Thyroid gland (tissue), 4 donors: ENCODE measurements at regions not wholly inside any gene's neighbourhood (a gene's known extent, or its start where the extent isn't known, plus 50 kb on each side); places are given as distances from the start of the nearest gene placed in this dataset.

ENCODE experiments used
- DNase-seq, 2 donors: peaks; one replicate each; pipeline ENCODE4 v3.0.0-alpha.2; 2019
- H3K27ac ChIP-seq, 3 donors: fragments of 200-600 bp; sonication (generic); 1 replicate in 2 of 3; 2 replicates in 1 of 3; pipeline ENCODE4 v1.5.1; 2016 to 2019; ENCODE audit warnings: mild to moderate bottlenecking in 1 of 3, moderate library complexity in 1 of 3
- H3K27me3 ChIP-seq: fragments of 200-600 bp; sonication (generic); one replicate; pipeline ENCODE4 v1.5.1; 2019
- H3K36me3 ChIP-seq, 2 donors: fragments of 200-600 bp; sonication (generic); one replicate each; pipeline ENCODE4 v1.5.1; 2016 to 2019
- H3K4me1 ChIP-seq, 2 donors: fragments of 200-600 bp; sonication (generic); one replicate each; pipeline ENCODE4 v1.5.1; 2017 to 2019
- H3K4me3 ChIP-seq, 3 donors: fragments of 200-600 bp; sonication (generic); replicated peaks in 1 of 3; 1 replicate in 2 of 3; 2 replicates in 1 of 3; pipeline ENCODE4 v1.5.1; 2016; ENCODE audit warnings: mild to moderate bottlenecking in 1 of 3
- H3K9me3 ChIP-seq: fragments of 200-600 bp; sonication (generic); one replicate; pipeline ENCODE4 v1.5.1; 2017
- POLR2A ChIP-seq, 2 donors: fragments of 450-650 bp; IDR thresholded peaks; one replicate each; pipeline ENCODE4 v1.6.1; 2017; ENCODE audit warnings: antibody characterized with exemption in 2 of 2, mild to moderate bottlenecking in 2 of 2, moderate library complexity in 1 of 2
- WGBS, 2 donors: methylation state at CpG; one replicate each; pipeline ENCODE4 v1.1.5; 2017; 5-methylcytosine and 5-hydroxymethylcytosine counted together
- intact Hi-C: fragments of 100-400 bp; cut with DNase I; formaldehyde crosslinking; loops from one replicate; pipeline ENCODE4 v1.15.1; 2023
- TF ChIP-seq, protein P1 (sequence below), 6 experiments: fragments of 200-600 bp in 3 of 6; fragments of 450-650 bp in 3 of 6; sonication (generic) in 3 of 6; IDR thresholded peaks; one replicate each; pipeline ENCODE4 v1.5.1; 2016 to 2019; ENCODE audit warnings: antibody characterized with exemption in 6 of 6, mild to moderate bottlenecking in 2 of 6, inconsistent platforms in 1 of 6, moderate library complexity in 1 of 6

DNA sequence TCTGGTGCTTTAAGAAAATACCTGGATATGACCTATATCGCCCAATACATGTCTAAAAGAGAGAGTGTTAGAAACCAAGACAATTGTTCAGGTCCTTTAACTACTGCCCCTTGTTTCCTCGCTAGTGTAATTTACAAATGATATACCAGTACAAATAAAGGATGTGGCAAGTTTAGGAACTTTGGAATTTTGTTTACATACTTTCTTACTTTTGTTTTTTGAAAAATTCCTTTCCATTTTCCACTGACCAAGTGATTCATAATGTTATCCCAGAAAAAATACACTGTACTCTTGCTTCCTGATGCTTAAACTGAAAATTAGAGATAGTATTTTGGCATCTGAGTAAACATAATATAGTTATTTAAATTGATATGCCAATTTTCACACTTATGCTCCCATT lies 96.8 kb upstream of the CSNK1A1L start:
- Histone ChIP-seq H3K4me1 (no peaks in the 10 kb centered on the region), H3K4me3 (no peak overlapping the region), H3K27me3 (no peaks in the 10 kb centered on the region), H3K9me3 (no peaks in the 10 kb centered on the region), H3K27ac (no peak overlapping the region), H3K36me3 (no peaks in the 10 kb centered on the region)
- DNase-seq, result no peak
- intact Hi-C loops, result no loop called here
- WGBS, 2 donors, result 92 to 94% methylated on average over 2 of the region's 2 CpGs
- TF ChIP-seq, protein P1, sequence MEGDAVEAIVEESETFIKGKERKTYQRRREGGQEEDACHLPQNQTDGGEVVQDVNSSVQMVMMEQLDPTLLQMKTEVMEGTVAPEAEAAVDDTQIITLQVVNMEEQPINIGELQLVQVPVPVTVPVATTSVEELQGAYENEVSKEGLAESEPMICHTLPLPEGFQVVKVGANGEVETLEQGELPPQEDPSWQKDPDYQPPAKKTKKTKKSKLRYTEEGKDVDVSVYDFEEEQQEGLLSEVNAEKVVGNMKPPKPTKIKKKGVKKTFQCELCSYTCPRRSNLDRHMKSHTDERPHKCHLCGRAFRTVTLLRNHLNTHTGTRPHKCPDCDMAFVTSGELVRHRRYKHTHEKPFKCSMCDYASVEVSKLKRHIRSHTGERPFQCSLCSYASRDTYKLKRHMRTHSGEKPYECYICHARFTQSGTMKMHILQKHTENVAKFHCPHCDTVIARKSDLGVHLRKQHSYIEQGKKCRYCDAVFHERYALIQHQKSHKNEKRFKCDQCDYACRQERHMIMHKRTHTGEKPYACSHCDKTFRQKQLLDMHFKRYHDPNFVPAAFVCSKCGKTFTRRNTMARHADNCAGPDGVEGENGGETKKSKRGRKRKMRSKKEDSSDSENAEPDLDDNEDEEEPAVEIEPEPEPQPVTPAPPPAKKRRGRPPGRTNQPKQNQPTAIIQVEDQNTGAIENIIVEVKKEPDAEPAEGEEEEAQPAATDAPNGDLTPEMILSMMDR (IDR thresholded peaks at IDR 0.05), result no peak
- TF ChIP-seq POLR2A (IDR thresholded peaks at IDR 0.05), result no peak

DNA sequence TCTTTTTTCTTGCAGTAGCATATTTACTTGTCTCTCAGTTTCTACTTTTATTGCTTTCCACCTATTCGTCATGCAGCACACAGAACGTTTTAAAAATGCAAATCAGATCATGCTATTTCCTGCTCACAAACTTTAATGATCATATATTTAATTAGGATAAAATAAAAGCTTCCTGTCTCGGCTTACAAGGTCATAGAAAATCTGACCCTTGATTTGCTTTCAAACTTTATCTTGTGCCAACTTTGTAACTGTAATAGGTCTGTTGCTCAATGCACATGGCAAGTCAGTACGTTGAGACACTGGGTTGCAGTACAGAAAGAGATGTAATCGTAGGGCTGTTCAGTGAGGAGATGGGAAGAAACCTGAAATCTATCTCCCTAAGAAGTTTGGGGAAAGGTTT lies 95.6 kb upstream of the CSNK1A1L start:
- intact Hi-C loops, result no loop called here
- H3K36me3 ChIP-seq, result no peaks in the 10 kb centered on the region
- H3K9me3 ChIP-seq, result no peaks in the 10 kb centered on the region
- H3K27me3 ChIP-seq, result no peaks in the 10 kb centered on the region
- H3K27ac ChIP-seq, result no peak overlapping the region
- H3K4me1 ChIP-seq, result no peaks in the 10 kb centered on the region
- TF ChIP-seq, protein P1 (IDR thresholded peaks at IDR 0.05), result no peak
- TF ChIP-seq POLR2A (IDR thresholded peaks at IDR 0.05), result no peak
- no peak overlapping the region for H3K4me3 ChIP-seq
- WGBS, 2 donors, result 79 to 84% methylated on average over 5 of the region's 5 CpGs
- no peak for DNase-seq

DNA sequence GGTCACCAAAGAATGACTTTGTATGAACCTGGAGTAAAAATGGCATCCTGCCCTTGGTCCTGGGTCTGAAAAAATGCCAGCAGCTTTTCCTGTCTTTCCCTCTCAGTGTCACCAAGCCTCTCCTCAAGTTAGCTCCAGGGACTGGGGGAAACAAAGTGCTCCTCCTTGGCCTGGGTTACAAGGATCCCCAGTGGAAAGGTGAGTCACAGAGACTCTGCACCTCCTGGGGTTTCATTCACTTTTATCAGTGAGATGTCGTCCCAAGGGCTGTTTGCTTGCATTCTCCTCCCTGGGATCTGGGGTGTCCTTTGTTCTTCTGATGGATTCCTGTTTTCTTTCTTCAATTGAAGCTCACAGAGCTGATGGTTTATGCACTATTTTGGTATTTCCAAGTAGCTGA lies 93.2 kb upstream of the CSNK1A1L start:
- H3K36me3 ChIP-seq, result no peaks in the 10 kb centered on the region
- DNase-seq, result no peak
- TF ChIP-seq, protein P1 (IDR thresholded peaks at IDR 0.05), result no peak
- no peak for TF ChIP-seq POLR2A (IDR thresholded peaks at IDR 0.05)
- H3K4me1 ChIP-seq, result no peaks in the 10 kb centered on the region
- H3K4me3 ChIP-seq, result no peak overlapping the region
- no peak overlapping the region for H3K27ac ChIP-seq
- 59 to 60% methylated on average over 1 of the region's 1 CpG for WGBS, 2 donors
- intact Hi-C loops, result no loop called here
- no peaks in the 10 kb centered on the region for H3K27me3 ChIP-seq
- no peaks in the 10 kb centered on the region for H3K9me3 ChIP-seq

DNA sequence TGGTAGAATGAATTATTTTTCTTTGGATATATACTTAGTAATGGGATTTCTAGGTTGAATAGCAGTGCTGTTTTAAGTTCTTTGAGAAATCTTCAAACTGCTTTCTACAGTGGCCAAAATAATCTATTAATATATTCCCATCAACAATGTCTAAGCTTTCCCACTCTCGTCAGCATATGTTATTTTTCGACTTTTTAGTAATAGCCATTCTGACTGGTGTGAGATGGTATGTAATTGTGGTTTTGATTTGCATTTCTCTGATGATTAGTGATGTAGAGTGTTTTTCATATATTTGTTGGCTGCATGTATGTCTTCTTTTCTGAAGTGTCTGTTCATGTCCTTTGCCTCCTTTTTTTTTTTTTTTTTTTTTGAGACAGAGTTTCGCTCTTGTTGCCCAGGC lies 90.2 kb upstream of the CSNK1A1L start:
- no peak for DNase-seq
- 100% methylated on average over 3 of the region's 3 CpGs for WGBS, 2 donors
- intact Hi-C loops, result no loop called here
- Histone ChIP-seq H3K9me3 (no peaks in the 10 kb centered on the region), H3K27me3 (no peaks in the 10 kb centered on the region), H3K36me3 (no peaks in the 10 kb centered on the region), H3K4me1 (no peaks in the 10 kb centered on the region), H3K4me3 (no peak overlapping the region), H3K27ac (no peak overlapping the region)
- TF ChIP-seq, protein P1 (IDR thresholded peaks at IDR 0.05), result no peak
- no peak for TF ChIP-seq POLR2A (IDR thresholded peaks at IDR 0.05)

DNA sequence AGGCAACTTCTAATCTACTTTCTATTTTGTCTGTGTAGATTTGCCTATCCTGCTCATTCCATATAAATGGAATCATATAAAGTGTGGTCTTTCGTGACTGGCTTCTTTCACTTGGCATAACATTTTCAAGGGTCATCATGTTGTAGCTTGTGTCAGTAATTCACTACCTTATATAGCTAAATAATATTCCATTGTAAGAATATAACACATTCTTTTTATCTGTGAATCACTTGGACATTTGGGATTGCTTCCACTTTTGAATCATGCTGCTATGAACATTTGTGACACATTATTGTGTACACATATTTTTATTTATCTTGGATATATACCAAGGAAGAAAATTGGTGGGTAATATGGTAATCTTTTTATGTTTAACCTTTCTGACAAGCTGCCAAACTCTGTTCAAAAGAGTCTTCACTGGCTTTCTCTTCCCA lies 89.0 kb upstream of the CSNK1A1L start:
- no peak overlapping the region for H3K4me3 ChIP-seq
- no peaks in the 10 kb centered on the region for H3K4me1 ChIP-seq
- H3K27me3 ChIP-seq, result no peaks in the 10 kb centered on the region
- no peaks in the 10 kb centered on the region for H3K9me3 ChIP-seq
- intact Hi-C loops, result no loop called here
- WGBS, 2 donors, result 73 to 78% methylated on average over 1 of the region's 1 CpG
- no peak for DNase-seq
- TF ChIP-seq POLR2A (IDR thresholded peaks at IDR 0.05), result no peak
- no peaks in the 10 kb centered on the region for H3K36me3 ChIP-seq
- no peak overlapping the region for H3K27ac ChIP-seq

DNA sequence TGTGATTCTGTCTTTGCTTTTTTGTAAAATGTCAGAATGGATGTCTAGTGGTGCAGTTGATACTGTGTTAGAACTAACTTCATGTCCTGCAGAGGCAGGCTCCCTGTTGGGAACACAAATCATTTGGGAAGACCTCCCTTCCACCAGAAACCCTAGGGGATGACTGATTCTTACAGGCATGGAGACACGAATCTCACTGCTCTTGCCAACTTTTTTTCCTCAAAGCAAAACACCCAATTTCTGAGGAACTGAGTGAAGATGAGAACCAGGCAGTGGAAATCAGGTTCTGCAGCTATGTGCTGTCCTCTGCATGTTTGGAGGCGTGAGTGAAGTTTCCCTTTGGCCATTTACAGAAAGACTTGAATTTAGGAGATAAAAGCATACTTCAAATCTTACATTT lies 87.5 kb upstream of the CSNK1A1L start:
- no peak for DNase-seq
- Histone ChIP-seq H3K9me3 (no peaks in the 10 kb centered on the region), H3K4me1 (no peaks in the 10 kb centered on the region), H3K36me3 (no peaks in the 10 kb centered on the region), H3K4me3 (no peak overlapping the region), H3K27me3 (no peaks in the 10 kb centered on the region), H3K27ac (no peak overlapping the region)
- intact Hi-C loops, result no loop called here
- TF ChIP-seq, protein P1 (IDR thresholded peaks at IDR 0.05), result no peak
- TF ChIP-seq POLR2A (IDR thresholded peaks at IDR 0.05), result no peak
- WGBS, 2 donors, result 51 to 71% methylated on average over 2 of the region's 2 CpGs
